GM10248 (cell line): ENCODE measurements at regions not wholly inside any gene's neighbourhood (a gene's known extent, or its start where the extent isn't known, plus 50 kb on each side); places are given as distances from the start of the nearest gene placed in this dataset.
"Not testable (repeated sequence)": the region's sequence is repeated elsewhere in the genome, so short reads cannot be mapped to it uniquely, and the experiment has no call there.

Experiments
- CTCF ChIA-PET: fragments of 300-600 bp; sonication (Branson Sonifier 250); formaldehyde crosslinking; extraction: SDS; loops from one replicate; lab custom pipeline; 2021; ENCODE audit warnings: antibody characterized with exemption; lab: Yijun Ruan, JAX
- POLR2A ChIA-PET: fragments of 350-650 bp; sonication (Branson Sonifier 250); formaldehyde crosslinking; extraction: SDS; loops from one replicate; lab custom pipeline; 2020; ENCODE audit warnings: antibody characterized with exemption; lab: Yijun Ruan, JAX
- DNase-seq: peaks from one replicate; pipeline ENCODE4 v3.0.0; 2012; ENCODE audit errors: extremely low spot score
- CTCF ChIP-seq: IDR thresholded peaks from 2 replicates; pipeline ENCODE4 v1.5.1; 2012; ENCODE audit warnings: mild to moderate bottlenecking, low read depth; ENCODE audit errors: extremely low read depth, missing control alignments, control extremely low read depth

- ChIA-PET POLR2A (no interaction called here), CTCF (interaction anchor here (1.9 kb wide), 1 partner anchor 9 kb away, joined by 6 read pairs; no protein-coding TSS in a partner anchor)
- DNase-seq, result no peak
Measured at GRCh38 chr12:24507827-24508226, 441.1 kb downstream of the BCAT1 start.

GRCh38 chr12:24505366-24506015 lies 443.4 kb downstream of the BCAT1 start:
- DNase-seq, result no peak
- POLR2A ChIA-PET, result no interaction called here
- CTCF ChIA-PET, result no interaction called here
- TF ChIP-seq CTCF, result no peak

More at GRCh38 chr12:24507827-24508226, 441.1 kb downstream of the BCAT1 start:
- TF ChIP-seq CTCF, result no peak

DNA sequence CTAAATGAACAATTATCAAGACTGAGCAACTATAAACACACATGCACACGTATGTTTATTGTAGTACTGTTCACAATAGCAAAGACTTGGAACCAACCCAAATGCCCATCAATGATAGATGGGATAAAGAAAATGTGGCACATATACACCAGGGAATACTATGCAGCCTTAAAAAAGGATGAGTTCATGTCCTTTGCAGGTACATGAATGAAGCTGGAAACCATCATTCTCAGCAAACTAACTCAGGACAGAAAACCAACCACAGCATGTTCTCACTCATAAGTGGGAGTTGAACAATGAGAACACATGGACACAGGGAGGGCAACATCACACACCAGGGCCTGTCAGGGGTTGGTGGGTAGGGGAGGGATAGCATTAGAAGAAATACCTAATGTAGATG lies 445.4 kb downstream of the BCAT1 start:
- POLR2A ChIA-PET, DNase-seq, CTCF ChIA-PET: not testable (repeated sequence)

- CTCF ChIA-PET, result no interaction called here
- TF ChIP-seq CTCF, result no peak
- no peak for DNase-seq
- POLR2A ChIA-PET, result no interaction called here
Measured at GRCh38 chr12:24500831-24501230, 448.1 kb downstream of the BCAT1 start.

GRCh38 chr12:24500421-24500820 lies 448.5 kb downstream of the BCAT1 start:
- DNase-seq, result no peak
- POLR2A ChIA-PET, result no interaction called here
- CTCF ChIA-PET, result no interaction called here
- TF ChIP-seq CTCF, result no peak

DNA sequence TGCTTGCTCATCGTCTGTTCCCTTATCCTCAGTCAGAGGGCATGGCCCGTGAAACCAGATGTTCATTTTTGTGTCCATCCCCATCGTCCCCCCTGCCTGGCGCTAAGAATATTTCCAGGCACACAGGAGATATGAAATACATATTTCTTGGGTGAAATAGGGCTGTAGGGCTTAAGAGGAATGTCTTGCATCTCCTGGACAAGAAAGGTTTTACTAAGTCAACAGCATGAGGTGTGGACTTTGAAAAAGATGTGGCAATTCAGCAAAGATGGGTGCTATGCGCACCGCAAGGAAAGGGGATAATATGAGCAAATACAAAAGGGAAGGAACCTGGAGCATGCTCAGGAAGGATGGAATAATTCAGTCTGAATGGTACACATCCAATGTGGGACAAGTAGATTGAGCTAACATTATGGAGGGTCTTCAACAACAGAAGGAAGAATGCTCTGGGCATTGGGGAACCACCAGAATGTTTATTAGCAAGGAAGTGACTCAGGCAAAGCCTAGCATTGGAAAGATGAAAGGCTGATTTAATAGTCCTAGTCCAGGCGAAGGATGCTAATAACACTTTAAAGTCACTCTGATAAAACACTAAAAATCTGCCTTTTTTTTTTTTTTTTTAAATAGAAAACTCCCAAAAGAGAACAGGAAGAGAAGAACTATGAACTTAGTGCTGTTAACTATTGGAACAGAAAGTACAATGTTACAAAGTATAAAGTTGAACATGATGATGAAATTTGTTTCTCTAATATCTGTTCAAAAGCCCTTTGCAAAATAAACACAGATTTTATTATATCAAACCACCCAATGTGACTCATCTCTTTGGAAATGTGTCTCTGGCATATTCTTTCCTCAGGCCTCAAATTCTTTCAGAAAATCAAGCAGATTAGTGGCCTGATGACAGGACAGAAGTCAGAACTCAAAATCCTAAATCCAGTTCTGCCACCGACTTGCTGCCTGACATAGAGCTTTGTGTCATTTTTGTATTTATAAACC lies 449.5 kb downstream of the BCAT1 start:
- TF ChIP-seq CTCF, result no peak
- POLR2A ChIA-PET, result no interaction called here
- CTCF ChIA-PET, result interaction anchor here (1.8 kb wide), 1 partner anchor 9 kb away, joined by 6 read pairs; no protein-coding TSS in a partner anchor
- DNase-seq, result no peak

DNA sequence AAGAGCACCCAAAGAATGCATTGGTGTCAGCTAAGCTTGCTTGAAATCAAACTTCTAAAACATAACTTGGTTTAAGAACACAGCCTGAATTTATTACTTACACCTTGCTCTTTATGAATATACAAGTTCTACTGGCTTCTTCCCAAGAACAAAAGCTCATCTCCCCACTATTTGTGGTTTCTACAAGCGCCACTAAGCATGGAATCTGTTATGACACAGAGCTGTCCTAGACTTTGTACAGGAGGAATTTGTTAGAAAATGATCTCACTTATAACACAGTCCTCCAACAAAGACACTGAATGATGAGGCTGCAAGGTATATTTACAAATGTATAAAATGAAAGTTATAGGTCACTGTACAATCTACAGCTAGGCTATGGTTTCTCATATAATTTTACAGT lies 452.1 kb downstream of the BCAT1 start:
- no peak for DNase-seq
- POLR2A ChIA-PET, result no interaction called here
- CTCF ChIA-PET, result no interaction called here
- TF ChIP-seq CTCF, result no peak
